Smooth muscle cell (in vitro differentiated cells): ENCODE measurements at regions not wholly inside any gene's neighbourhood (a gene's known extent, or its start where the extent isn't known, plus 50 kb on each side); places are given as distances from the start of the nearest gene placed in this dataset.
A peak's percentile ranks its signal among the peaks of the same experiment; 100 is the strongest.

Experiments
- DNase-seq: peaks from one replicate; lab custom pipeline; 2025; ENCODE audit not compliant: unreplicated experiment; lab: John Stamatoyannopoulos, UW
- H2AFZ ChIP-seq: fragments of 200-600 bp; sonication (generic); 2 replicates; pipeline ENCODE4 v1.6.0; 2016; ENCODE audit warnings: antibody characterized with exemption, low read depth, mild to moderate bottlenecking
- H3F3A ChIP-seq: fragments of 200-600 bp; sonication (generic); 2 replicates; pipeline ENCODE4 v1.6.0; 2017; ENCODE audit warnings: antibody characterized with exemption, low read depth
- H3K27ac ChIP-seq: fragments of 200-600 bp; sonication (generic); 2 replicates; pipeline ENCODE4 v1.5.1; 2016; ENCODE audit warnings: low read depth, mild to moderate bottlenecking
- H3K27me3 ChIP-seq: fragments of 200-600 bp; sonication (generic); 2 replicates; pipeline ENCODE4 v1.6.1; 2016; ENCODE audit warnings: low read depth, mild to moderate bottlenecking
- H3K36me3 ChIP-seq: fragments of 200-600 bp; sonication (generic); 2 replicates; pipeline ENCODE4 v1.5.1; 2016; ENCODE audit warnings: low read depth
- H3K4me1 ChIP-seq: fragments of 200-600 bp; sonication (generic); 2 replicates; pipeline ENCODE4 v1.5.1; 2016; ENCODE audit warnings: low read depth
- H3K4me2 ChIP-seq: fragments of 200-600 bp; sonication (generic); 2 replicates; pipeline ENCODE4 v1.6.0; 2016; ENCODE audit warnings: mild to moderate bottlenecking
- H3K4me3 ChIP-seq: fragments of 200-600 bp; sonication (generic); 2 replicates; pipeline ENCODE4 v1.5.1; 2016; ENCODE audit warnings: mild to moderate bottlenecking
- H3K79me2 ChIP-seq: fragments of 200-600 bp; sonication (generic); 2 replicates; pipeline ENCODE4 v1.6.0; 2016; ENCODE audit warnings: low read depth, mild to moderate bottlenecking
- H3K9ac ChIP-seq: fragments of 200-600 bp; sonication (generic); 2 replicates; pipeline ENCODE4 v1.6.0; 2016; ENCODE audit warnings: low read depth
- H3K9me3 ChIP-seq: fragments of 200-600 bp; sonication (generic); replicated peaks from 2 replicates; pipeline ENCODE4 v1.5.1; 2016; ENCODE audit warnings: low read depth
- H4K20me1 ChIP-seq: fragments of 200-600 bp; sonication (generic); 2 replicates; pipeline ENCODE4 v1.6.0; 2016; ENCODE audit warnings: low read depth
- CTCF ChIP-seq: fragments of 200-600 bp; sonication (generic); IDR thresholded peaks from 2 replicates; pipeline ENCODE4 v1.5.1; 2017; ENCODE audit warnings: borderline replicate concordance, mild to moderate bottlenecking, antibody characterized with exemption; ENCODE audit not compliant: insufficient read depth, poor library complexity, severe bottlenecking
- WGBS: methylation state at CpG from one replicate; pipeline ENCODE4 v1.1.7; 2016; ENCODE audit warnings: low lambda C conversion rate; 5-methylcytosine and 5-hydroxymethylcytosine counted together

GRCh38 chr10:8617792-8618191, 563.3 kb downstream of the GATA3 start:
- Histone ChIP-seq H3K36me3 (no peaks in the 10 kb centered on the region), H3K27ac (no peak overlapping the region), H2AFZ (no peak overlapping the region), H3F3A (no peaks in the 10 kb centered on the region), H4K20me1 (no peaks in the 10 kb centered on the region), H3K9ac (no peak overlapping the region), H3K4me1 (no peaks in the 10 kb centered on the region), H3K4me2 (no peak overlapping the region), H3K27me3 (no peaks in the 10 kb centered on the region), H3K9me3 (no peaks in the 10 kb centered on the region), H3K4me3 (no peak overlapping the region), H3K79me2 (no peaks in the 10 kb centered on the region)
- TF ChIP-seq CTCF: no peak
- 88% methylated on average over 2 of the region's 2 CpGs for WGBS
- no peak for DNase-seq

DNA sequence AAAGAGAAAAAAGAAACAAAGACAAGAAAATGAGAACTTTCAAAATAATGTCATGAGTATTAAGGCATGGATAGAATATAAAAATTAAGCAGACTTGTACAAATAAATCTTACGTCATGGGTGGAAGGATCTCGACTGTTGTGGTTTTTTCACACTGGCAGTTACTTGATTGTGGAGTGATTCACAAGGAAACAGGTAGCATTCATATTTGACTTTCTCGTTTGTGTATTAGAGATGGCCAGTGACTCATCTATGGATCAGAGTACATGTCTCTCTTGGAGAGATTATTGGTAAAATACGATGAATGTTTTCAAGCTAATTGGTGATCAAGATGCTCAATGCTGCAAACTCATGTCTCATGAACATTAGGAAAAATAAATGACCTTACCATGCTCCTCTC, 564.3 kb downstream of the GATA3 start:
- Histone ChIP-seq H3F3A (no peaks in the 10 kb centered on the region), H3K27ac (peak overlapping the region; percentile 9), H4K20me1 (no peaks in the 10 kb centered on the region)

GRCh38 chr10:8628351-8628750, 573.9 kb downstream of the GATA3 start:
- no peaks in the 10 kb centered on the region for H3K79me2 ChIP-seq
- 52% methylated on average over 5 of the region's 5 CpGs for WGBS

More for the DNA sequence above, 564.3 kb downstream of the GATA3 start:
- no peaks in the 10 kb centered on the region for H3K27me3 ChIP-seq
- DNase-seq: no peak
- no peak for TF ChIP-seq CTCF
- no peaks in the 10 kb centered on the region for H3K79me2 ChIP-seq
- no peaks in the 10 kb centered on the region for H3K36me3 ChIP-seq
- WGBS: 68% methylated on average over 4 of the region's 4 CpGs
- no peak overlapping the region for H2AFZ ChIP-seq
- no peaks in the 10 kb centered on the region for H3K4me1 ChIP-seq
- no peak overlapping the region for H3K4me3 ChIP-seq
- H3K9ac ChIP-seq: no peak overlapping the region
- no peak overlapping the region for H3K4me2 ChIP-seq
- H3K9me3 ChIP-seq: no peaks in the 10 kb centered on the region

More at GRCh38 chr10:8628351-8628750, 573.9 kb downstream of the GATA3 start:
- Histone ChIP-seq H3K4me3 (no peak overlapping the region), H4K20me1 (no peaks in the 10 kb centered on the region), H3K27ac (peak overlapping the region; percentile 55), H3K9ac (no peak overlapping the region), H3K4me2 (no peak overlapping the region), H3F3A (no peaks in the 10 kb centered on the region), H3K9me3 (no peaks in the 10 kb centered on the region), H2AFZ (no peak overlapping the region), H3K27me3 (no peaks in the 10 kb centered on the region), H3K4me1 (no peaks in the 10 kb centered on the region), H3K36me3 (no peaks in the 10 kb centered on the region)
- no peak for DNase-seq
- TF ChIP-seq CTCF: no peak
